Glomerular visceral epithelial cell (primary cell): ENCODE measurements at regions not wholly inside any gene's neighbourhood (a gene's known extent, or its start where the extent isn't known, plus 50 kb on each side); places are given as distances from the start of the nearest gene placed in this dataset.

ENCODE experiments used
- DNase-seq: peaks from one replicate; pipeline ENCODE4 v3.0.0-alpha.2; 2016; ENCODE audit errors: extremely low spot score

DNA sequence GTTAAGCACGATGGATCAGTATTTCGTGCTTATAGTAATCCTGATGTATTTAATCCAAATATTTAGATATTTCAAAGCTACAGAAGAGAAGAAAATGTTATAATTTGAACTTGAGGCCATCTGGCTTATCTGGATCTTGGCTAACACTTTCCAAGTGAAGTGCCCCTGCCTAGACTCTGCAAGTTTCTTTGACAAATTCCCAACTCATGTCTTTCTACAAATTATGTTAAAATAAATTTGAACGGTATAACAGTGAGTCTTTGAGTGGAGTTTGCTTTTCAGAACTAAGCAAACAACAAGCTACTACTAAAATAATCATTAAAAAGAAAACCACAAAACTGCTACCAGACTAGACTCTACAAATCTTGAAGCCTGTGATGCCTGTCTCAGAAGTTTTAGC, 374.4 kb upstream of the PRICKLE1 start:
- no peak for DNase-seq

DNA sequence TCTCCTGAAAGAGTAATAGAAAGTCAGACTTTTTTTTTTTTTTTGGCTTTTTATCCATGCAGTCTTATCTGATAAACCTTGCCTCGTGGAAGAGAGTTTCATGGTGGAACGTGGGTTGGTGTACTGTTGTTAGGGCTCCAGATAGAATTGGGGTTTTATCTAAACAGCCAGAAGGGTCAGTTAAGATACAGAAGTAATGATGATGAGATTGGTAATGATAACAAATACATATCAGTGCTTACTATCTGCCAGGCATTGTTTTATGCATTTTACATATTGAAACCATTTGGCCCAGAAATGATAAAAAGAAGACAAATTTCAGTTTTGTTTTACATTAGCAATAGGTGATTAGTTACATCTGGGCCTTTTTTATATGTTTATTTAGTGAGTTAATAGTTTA, 372.8 kb upstream of the PRICKLE1 start:
- no peak for DNase-seq

DNA sequence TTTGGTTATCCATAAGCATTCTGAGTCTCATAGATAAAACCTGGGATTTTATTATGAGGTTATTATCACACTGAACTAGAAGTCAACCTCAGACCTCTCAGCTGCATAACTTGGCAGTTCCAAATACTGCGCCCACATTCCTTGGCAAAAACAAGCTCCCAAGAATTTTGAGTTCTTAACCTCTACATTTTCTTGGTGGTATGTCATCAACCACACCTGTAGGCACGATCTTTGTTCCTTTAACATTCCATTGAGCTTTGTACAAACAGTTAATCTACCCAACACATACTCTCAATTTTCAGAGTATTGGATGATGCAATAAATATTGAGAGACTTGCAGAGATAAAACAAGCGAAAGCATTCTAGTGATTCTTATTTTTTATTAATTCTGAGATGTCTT, 371.8 kb upstream of the PRICKLE1 start:
- DNase-seq: peak; percentile 96

DNA sequence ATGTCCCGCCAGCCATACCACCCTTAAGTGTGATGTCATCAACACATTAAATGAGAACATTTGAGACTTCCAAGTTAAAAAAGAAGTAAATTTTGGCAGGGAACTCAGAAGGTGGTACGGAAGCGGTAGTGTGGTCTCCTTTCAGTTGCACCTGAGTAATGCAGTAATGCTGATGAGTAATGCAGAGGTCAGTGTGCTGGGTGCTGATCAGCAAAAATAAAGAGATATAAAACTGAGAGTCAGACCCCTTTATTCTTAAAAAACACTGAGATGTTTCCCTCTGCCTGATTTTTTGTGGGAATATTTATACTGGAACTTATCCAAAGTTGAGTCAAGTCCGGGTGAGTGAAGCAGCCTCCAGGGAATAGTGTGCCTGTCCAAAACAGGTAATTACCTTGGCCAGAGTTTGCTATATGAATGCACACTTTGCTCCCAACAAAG, 370.6 kb upstream of the PRICKLE1 start:
- peak; percentile 90 for DNase-seq

DNA sequence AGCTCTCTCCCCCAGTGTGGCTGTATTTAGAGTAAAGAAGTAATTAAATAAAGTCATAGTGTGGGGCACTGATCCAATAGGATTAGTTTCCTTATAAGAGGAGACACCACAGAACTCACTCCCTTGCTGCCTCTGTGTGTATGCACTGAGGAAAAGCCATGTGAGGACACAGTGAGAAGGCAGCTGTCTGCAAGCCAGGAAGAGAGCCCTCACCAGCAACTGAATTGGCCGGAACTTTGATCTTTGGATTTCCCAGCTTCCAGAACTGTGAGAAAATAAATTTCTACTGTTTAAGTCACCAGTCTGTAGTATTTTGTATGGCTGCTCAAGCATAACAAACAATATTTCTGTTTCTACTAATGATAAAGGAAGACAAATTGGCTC, 368.7 kb upstream of the PRICKLE1 start:
- peak; percentile 42 for DNase-seq

DNA sequence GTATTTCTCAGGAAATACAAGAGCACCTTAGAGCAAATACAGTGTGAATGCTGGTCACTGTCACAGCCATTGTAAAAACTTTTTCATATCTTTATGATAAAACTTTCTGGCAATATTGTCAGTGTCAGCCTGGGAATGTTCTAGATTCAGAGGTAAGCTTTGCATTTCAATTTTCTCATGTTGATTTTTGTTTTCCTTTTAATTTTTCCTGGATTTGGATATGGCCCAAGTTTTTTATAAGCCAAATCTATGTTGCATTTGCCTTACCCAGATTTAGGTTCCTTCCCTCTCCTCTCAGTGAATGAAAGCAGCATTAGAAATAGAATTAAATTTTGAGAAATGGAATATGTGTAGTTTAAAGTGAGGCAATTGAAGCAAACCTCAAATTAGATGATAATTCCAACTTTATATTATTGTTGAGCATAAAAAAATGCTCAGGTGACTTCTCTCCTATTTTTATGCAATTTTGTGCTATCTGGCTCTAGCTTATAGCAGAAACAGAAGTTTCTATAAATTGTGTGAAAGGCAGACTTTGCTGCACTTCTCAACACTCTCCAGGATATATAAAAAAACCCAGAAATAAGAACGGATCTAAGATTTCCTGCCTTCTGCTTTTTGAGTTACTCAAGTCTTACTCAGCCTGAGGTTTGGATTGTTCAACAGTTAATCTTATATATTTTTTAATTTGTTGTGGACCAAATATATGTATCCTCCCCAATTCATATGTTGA, 368.2 kb upstream of the PRICKLE1 start:
- no peak for DNase-seq

DNA sequence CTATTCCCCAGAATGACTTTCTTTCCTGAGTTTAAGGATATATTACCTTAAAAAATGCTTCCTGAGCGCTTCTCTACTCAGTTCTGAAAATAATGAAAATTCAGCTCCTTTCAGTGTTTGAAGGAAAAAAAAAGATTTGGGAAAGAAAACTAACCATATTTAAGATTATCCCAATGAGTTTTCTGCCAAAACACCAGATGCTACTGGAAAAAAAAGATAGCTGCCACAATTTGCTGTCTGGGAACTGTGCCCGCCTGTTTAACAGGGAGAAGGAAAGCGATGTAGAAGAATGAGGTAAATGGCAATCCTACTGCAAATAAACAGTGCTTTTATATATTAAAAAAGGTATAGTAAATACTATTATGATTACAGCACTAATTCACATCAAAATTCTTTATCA, 367.6 kb upstream of the PRICKLE1 start:
- DNase-seq: no peak

DNA sequence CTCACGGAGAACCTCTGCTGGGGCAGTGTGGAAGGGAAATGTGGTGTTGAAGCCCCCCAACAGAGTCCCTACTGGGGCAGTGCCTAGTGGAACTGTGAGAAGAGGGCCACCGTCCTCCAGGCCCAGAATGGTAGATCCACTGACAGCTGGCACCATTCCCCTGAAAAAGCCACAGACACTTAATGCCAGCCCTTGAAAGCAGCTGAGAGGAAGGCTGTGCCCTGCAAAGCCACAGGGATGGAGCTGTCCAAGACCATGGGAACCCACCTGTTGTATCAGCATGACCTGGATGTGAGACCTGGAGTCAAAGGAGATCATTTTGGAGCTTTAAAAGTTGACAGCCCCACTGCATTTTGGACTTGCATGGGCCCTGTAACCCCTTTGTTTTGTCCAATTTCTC, 363.5 kb upstream of the PRICKLE1 start:
- DNase-seq: no peak

DNA sequence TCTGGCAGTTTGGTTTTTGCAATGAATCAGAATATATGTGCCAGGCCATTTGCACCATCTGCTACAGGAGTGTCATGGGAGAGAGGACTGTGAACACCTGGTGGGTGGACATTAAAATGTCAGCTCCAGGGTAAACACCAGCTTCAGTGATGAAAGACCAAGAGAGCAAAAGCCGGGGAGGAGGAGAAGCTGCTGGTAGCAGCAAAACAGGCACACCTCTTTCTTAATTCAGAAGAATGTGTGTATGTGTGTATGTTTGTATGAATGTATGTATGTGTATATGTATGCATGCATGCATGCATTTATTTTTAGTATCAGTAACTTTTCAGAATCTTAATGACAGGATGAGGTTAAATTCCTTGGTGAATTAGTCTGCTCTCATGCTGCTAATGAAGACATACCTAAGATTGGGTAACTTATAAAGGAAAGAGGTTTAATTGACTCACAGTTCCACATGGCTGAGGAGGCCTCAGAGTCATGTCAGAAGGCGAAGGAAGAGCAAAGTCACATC, 357.4 kb upstream of the PRICKLE1 start:
- DNase-seq: no peak

DNA sequence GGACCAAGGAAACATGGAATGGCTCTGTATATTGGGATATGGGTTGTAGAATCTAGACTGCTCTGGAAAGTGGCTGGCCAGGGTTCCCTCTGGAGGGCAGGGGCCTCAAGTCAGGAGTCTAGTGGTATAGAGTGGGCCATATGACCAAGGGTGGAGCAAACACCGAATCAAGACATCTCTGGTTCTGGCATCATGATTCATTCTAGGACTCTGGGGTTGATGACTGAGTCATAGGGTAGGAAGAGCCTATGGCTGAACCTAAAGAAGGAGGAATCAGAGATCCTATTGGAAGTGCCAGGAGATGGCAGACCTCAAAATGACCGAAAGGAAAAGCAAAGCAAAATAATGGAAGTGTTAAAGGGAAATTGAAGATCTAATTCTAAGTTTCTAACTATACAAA, 356.4 kb upstream of the PRICKLE1 start:
- DNase-seq: no peak

DNA sequence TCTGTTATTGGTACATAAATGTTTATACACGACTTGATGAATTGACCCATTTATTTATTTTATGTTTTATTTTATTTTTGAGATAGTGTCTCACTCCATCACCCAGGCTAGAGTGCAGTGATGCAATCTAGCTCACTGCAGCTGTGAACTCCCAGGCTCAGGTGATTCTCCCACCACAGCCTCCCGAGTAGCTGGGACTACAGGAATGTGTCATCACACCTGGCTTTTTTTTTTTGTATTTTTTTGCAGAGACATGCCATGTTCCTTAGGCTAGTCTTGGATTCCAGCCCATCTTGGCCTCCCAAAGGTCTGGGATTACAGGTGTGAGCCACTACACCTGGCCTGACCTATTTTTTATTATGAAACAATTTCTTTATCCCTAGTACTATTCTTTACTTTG, 355.0 kb upstream of the PRICKLE1 start:
- DNase-seq: no peak

DNA sequence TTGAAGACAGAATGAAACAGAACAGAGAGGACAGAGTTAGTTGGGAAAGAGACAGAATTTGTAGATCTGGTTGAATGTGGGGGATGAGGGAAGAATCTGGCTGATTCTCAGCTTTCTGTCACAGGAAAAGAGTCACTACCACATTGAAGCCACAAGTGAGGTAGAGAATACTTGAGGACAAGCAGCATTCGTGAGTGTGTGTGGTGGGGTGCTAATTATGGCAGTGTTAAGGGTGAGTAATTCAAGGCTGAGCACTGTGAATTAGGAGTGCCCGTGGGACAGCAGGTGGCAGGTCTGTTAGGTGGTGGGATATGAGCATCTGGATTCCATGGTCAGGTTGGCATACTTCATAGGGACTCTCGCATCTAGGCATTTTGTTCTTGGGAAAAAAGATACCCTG, 347.4 kb upstream of the PRICKLE1 start:
- peak; percentile 34 for DNase-seq

DNA sequence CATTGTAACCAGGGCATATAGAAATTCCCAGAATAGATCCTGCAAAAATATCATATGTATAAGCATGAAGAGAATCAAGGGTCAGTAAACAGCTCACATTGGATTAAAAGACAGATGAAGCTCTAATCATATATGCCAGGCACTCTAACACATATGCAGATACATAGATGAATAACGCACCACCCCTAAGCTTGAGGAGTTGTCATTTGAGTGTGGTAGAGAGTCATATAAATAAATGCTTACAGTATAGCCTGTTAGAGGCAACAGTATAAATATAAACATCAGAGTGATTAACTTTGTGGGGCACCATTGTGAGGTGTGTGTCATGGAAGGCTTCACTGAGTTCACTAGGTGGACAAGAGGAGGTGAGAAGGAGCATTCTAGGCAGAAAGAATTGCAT, 346.7 kb upstream of the PRICKLE1 start:
- no peak for DNase-seq

DNA sequence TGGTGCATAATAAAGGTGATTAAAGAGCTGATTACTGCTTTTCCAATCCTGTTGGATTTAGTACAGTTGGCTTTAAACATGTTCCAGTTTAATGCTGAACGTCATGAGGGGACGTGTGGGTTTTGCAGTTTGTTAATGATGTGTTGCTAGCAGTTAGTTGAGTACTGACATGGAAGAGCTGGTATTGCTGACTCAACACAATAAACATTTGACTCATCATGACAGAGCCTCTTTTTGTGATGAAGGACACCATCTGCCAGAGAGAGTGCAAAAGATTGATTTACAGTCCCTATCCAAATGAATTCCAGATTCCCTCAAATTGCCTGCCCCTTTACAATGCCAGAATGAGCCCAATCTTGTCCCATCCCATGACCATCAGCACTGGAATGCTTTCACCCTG, 346.2 kb upstream of the PRICKLE1 start:
- DNase-seq: no peak

DNA sequence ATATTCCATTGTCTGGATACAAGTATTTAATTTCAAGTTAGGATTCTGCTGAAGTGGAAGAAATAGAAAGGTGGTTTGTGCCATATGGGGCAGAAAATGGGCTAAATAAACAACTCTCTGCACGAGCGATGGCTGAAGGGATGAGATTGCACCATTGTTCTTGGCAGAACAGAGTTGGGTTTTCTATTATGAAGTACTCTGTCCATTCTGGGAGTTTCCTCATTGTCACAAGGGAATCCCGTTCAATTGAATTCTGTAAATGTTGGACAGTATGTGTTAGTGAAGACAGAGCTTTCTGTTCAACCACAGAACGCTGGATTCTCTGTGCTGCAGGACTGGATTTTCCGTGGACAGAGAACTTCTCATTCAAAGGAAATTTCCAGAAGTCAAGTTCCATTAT, 345.5 kb upstream of the PRICKLE1 start:
- DNase-seq: no peak

DNA sequence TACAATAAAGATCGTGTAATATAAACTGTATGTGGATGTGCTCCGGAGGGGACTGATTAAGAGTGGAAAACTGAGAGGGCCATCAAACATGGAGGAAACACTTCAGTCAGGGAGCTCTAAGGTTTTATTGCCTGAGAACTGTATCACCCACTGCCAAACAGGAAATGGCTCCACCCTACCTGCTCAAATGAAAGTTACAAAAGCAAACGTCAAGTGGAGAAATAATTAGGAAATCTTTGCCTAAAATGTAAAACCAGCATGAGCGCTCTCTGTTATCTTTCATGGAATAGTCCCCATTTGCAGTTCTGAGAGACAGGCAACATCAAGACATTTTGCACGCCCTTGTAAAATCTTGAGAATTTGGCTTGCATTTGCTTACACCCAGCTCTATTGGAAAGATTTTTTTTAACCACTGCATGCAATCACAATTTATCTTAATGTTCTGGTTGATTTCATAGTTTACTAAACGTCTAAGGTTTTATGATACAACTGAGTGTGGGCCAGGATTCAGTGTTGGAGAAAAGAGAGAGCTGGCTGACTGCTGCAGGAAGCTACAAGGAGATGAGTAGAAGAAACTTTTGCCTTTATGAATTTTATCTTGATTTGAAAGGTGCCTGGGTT, 344.0 kb upstream of the PRICKLE1 start:
- DNase-seq: no peak

DNA sequence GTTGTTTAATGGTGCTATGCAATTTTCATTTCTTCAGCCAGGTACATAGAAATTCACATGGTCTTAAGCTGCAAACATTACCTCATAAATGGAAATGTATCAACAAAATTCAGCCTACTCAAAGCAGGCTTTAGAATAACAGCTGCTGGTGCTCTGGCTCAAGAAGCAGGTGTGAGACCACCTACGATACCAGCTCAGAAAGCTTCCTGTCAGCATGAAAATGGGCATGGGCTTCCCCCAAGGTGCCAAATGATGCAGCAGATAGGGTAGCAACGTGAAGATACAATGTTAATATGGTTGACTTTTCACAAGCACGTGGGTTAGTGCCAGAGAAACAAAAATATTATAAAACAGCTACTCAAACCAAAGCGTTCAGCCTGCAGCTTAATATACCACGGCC, 343.4 kb upstream of the PRICKLE1 start:
- no peak for DNase-seq

DNA sequence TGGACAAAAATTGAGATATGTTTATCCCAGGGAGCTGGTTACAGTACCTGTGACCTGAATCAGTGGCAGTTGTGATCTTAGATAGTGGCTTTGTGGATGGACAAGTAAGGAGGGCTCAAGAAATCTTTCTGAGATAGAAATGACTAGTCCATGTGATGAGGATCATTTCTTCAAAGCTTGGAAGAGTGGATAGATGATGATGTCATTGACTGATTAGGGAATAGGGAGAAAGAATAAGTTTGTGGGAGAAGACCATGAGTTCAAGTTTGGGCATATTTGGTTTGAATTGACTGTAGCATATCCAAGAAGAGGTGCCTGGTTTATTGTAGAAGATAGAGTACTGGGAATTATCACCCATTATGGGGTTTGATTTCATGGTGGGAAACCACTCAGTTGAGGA, 336.7 kb upstream of the PRICKLE1 start:
- DNase-seq: no peak

DNA sequence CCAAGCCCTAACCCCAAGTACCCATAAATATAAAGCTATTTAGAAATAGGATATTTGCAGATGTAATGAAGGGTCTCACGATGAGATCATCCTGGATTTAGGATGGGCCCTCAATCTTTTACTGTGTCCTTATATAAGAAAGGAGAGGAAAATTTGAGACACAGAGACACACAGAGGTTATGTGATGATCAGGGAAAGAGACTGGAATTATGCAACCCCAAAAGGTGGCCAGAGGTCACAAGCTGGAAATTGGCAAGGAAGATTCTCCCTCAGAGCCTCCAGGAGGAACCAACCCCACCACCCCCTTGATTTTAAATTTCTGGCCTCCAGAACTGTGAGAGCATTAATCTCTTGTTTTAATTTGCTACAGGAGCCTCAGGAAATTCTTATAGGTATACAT, 334.9 kb upstream of the PRICKLE1 start:
- DNase-seq: no peak

DNA sequence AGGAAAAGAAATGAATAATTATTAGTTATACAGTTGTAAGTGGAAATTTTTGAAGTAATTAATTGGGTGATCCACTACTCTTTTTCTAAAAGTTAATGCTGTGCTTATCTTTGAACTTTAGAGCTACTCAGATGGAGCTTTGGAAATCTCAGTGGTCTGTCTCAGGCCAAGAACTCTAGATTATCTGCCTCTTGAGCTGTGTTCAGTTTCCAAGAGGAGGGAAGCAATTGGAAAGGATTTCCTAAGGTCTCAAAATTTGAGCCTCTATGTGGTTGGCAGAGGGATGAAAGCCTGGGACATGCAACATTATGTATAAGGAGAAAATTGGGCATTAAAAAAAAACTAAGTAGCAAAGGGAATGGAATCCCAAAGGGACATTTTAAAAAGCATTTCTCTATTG, 334.0 kb upstream of the PRICKLE1 start:
- no peak for DNase-seq

DNA sequence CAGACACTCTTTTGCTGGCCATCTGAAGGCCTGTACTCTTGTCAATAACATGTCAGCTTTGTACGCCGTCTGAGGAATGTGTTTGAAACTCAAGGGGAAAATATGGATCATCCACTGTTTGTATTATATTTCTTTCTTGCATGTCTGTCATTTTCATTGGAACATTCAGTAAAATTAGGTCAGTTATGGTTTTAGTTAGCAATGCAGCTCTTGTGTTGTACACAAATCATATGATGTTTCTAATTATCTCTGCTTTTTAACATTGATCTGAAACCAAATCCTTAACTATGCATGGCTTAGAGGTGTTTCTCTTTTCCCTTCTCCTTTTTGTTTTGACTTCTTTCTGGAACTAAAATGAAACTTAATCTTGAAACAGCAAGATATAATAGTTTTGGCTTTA, 333.6 kb upstream of the PRICKLE1 start:
- DNase-seq: no peak

DNA sequence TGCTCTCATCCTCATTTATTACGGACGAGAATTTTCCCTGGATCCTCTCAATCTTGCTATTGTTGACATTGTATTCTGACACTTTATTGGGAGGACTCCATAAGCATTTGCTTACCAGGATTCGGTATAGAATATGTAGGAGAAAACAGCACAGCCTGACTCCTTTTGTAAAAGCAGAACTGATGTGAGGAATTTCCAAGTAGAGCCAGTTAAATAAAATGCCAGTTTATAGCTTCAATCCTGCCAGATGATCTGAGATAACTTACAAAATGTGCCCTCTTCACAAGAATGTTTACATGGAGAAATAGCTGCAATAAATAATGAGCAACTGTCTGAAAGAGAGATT, 332.9 kb upstream of the PRICKLE1 start:
- DNase-seq: no peak

DNA sequence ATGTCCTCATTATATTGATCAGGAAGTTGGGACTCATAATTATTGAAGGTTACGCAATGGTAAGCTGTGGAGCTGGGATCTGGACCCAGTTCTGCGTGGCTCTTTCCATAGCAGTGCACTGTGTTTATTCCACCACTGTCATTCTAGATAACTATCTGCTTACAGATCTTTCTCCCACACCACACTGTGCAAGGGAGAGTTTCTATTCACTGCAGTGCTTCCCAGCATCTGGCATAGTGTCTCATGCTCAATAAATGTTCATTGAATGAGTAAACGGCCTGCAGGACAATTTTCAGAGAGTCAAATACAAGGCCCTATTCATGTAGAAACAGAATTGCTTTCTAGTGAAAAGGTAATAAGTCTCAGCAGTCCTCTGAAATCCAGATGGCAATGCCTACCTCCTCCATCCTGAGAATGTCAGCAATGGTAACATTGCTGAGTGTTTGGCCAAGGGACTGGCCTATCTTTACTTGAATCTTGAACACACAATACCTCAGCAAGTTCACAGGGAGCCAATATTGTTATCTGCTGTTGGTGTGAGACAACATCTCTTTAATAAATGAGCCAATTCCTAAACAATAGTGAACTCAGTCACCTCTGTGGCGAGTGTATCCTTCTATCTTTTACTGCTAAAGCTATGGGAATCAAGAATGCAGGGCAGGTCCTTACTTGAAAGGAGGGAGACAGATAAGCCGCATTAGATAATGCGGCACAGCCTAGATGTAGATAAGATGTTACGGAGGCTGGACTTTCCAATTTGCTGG, 332.4 kb upstream of the PRICKLE1 start:
- no peak for DNase-seq
